ENCODE measurements at regions not wholly inside any gene's neighbourhood (a gene's known extent, or its start where the extent isn't known, plus 50 kb on each side); places are given as distances from the start of the nearest gene placed in this dataset.

GRCh38 chr2:7976206-7976605 lies 705.6 kb upstream of the ID2 start (continued):
- no peak for TF ChIP-seq RAD21 (IDR thresholded peaks at IDR 0.05)
- no peak for TF ChIP-seq REST (IDR thresholded peaks at IDR 0.05)

GRCh38 chr2:7977981-7978380 lies 703.9 kb upstream of the ID2 start:
- no peak for TF ChIP-seq JUND (IDR thresholded peaks at IDR 0.05)
- no peak for TF ChIP-seq GABPA (IDR thresholded peaks at IDR 0.05 in 1 of 2, conservative IDR thresholded peaks at IDR 0.05 in 1 of 2)
- no peak for TF ChIP-seq RXRA (IDR thresholded peaks at IDR 0.05)
- no peak for TF ChIP-seq EGR1 (IDR thresholded peaks at IDR 0.05; ENCODE audit: low read depth in 2 of 2)
- TF ChIP-seq HNF4A (conservative IDR thresholded peaks at IDR 0.05), result no peak
- no peak for TF ChIP-seq YY1 (IDR thresholded peaks at IDR 0.05)
- TF ChIP-seq ZBTB33 (IDR thresholded peaks at IDR 0.05), result no peak
- TF ChIP-seq MAX (IDR thresholded peaks at IDR 0.05), result no peak
- no peak for TF ChIP-seq SP1 (IDR thresholded peaks at IDR 0.05)
- TF ChIP-seq NR2F2 (IDR thresholded peaks at IDR 0.05), result no peak
- TF ChIP-seq RAD21 (IDR thresholded peaks at IDR 0.05), result no peak
- H3K27ac ChIP-seq (ENCODE audit: low read depth in 1 of 2, low read length in 2 of 2), result no peak overlapping the region
- H3K4me3 ChIP-seq (ENCODE audit: low read depth in 1 of 3, low read length in 3 of 3), result no peak overlapping the region
- DNase-seq (ENCODE audit: low spot score), result no peak
- 79% methylated on average over 8 of the region's 8 CpGs for WGBS
- no peaks in the 10 kb centered on the region for H3K36me3 ChIP-seq (ENCODE audit: control insufficient read depth in 4 of 4, insufficient read depth in 3 of 4, low read depth in 1 of 4, low read length in 3 of 4)
- H3K9me3 ChIP-seq (ENCODE audit: control insufficient read depth in 4 of 4, low read length in 3 of 4), result no peaks in the 10 kb centered on the region
- H3K9ac ChIP-seq (ENCODE audit: low read depth in 1 of 2, low read length in 2 of 2), result no peak overlapping the region
- H3K4me1 ChIP-seq (ENCODE audit: control insufficient read depth in 4 of 4, insufficient read depth in 4 of 4, low read length in 3 of 4), result no peaks in the 10 kb centered on the region
- H3K27me3 ChIP-seq (ENCODE audit: control insufficient read depth in 4 of 4, insufficient read depth in 4 of 4, low read length in 3 of 4), result no peaks in the 10 kb centered on the region

GRCh38 chr2:7982054-7982453 lies 699.8 kb upstream of the ID2 start:
- DNase-seq (ENCODE audit: low spot score), result no peak
- no peak for TF ChIP-seq RXRA (IDR thresholded peaks at IDR 0.05)
- no peak for TF ChIP-seq FOXA2 (IDR thresholded peaks at IDR 0.05)
- no peak for TF ChIP-seq MAX (IDR thresholded peaks at IDR 0.05)
- TF ChIP-seq TAF1 (conservative IDR thresholded peaks at IDR 0.05), result no peak
- no peak for TF ChIP-seq ATF3 (IDR thresholded peaks at IDR 0.05)
- TF ChIP-seq SP1 (IDR thresholded peaks at IDR 0.05), result no peak
- TF ChIP-seq HNF4G (IDR thresholded peaks at IDR 0.05), result no peak
- no peak for TF ChIP-seq NR2F2 (IDR thresholded peaks at IDR 0.05)
- no peak for TF ChIP-seq YY1 (IDR thresholded peaks at IDR 0.05)
- no peak for TF ChIP-seq CTCF (IDR thresholded peaks at IDR 0.05; ENCODE audit: low read depth, low read length, missing input control)
- no peak for TF ChIP-seq REST (IDR thresholded peaks at IDR 0.05)
- no peak for TF ChIP-seq RAD21 (IDR thresholded peaks at IDR 0.05)

More at GRCh38 chr2:7982054-7982453, 699.8 kb upstream of the ID2 start:
- no peaks in the 10 kb centered on the region for H3K27me3 ChIP-seq (ENCODE audit: control insufficient read depth in 4 of 4, insufficient read depth in 4 of 4, low read length in 3 of 4)
- no peaks in the 10 kb centered on the region for H3K36me3 ChIP-seq (ENCODE audit: control insufficient read depth in 4 of 4, insufficient read depth in 3 of 4, low read depth in 1 of 4, low read length in 3 of 4)
- WGBS, result 97% methylated on average over 1 of the region's 1 CpG
- no peak overlapping the region for H3K9ac ChIP-seq (ENCODE audit: low read depth in 1 of 2, low read length in 2 of 2)
- no peak overlapping the region for H3K4me3 ChIP-seq (ENCODE audit: low read depth in 1 of 3, low read length in 3 of 3)
- H3K27ac ChIP-seq (ENCODE audit: low read depth in 1 of 2, low read length in 2 of 2), result no peak overlapping the region
- H3K4me1 ChIP-seq (ENCODE audit: control insufficient read depth in 4 of 4, insufficient read depth in 4 of 4, low read length in 3 of 4), result no peaks in the 10 kb centered on the region
- no peaks in the 10 kb centered on the region for H3K9me3 ChIP-seq (ENCODE audit: control insufficient read depth in 4 of 4, low read length in 3 of 4)
